Lower leg skin (tissue), 4 donors: ENCODE measurements at regions not wholly inside any gene's neighbourhood (a gene's known extent, or its start where the extent isn't known, plus 50 kb on each side); places are given as distances from the start of the nearest gene placed in this dataset.

Experiments
- DNase-seq, 2 donors: peaks; one replicate each; pipeline ENCODE4 v3.0.0-alpha.2; 2019; ENCODE audit warnings: low spot score in 2 of 2
- H3K4me3 ChIP-seq: fragments of 200-600 bp; sonication (generic); 2 replicates; pipeline ENCODE4 v1.5.1; 2017; ENCODE audit warnings: mild to moderate bottlenecking, low read depth; ENCODE audit not compliant: poor library complexity, severe bottlenecking
- POLR2A ChIP-seq, 2 donors: fragments of 450-650 bp; IDR thresholded peaks; one replicate each; pipeline ENCODE4 v1.6.1; 2016 to 2017; ENCODE audit warnings: antibody characterized with exemption in 2 of 2, mild to moderate bottlenecking in 1 of 2, moderate library complexity in 1 of 2
- WGBS, 2 donors: methylation state at CpG; one replicate each; pipeline ENCODE4 v1.1.5; 2018; 5-methylcytosine and 5-hydroxymethylcytosine counted together
- intact Hi-C: fragments of 100-400 bp; cut with DNase I; formaldehyde crosslinking; loops from one replicate; pipeline ENCODE4 v1.15.0; 2023; ENCODE audit warnings: low total_unique reads
- TF ChIP-seq, protein P1 (sequence below), 3 donors: fragments of 450-650 bp; IDR thresholded peaks; one replicate each; pipeline ENCODE4 v1.5.1; 2016; ENCODE audit warnings: antibody characterized with exemption in 3 of 3, mild to moderate bottlenecking in 3 of 3, moderate library complexity in 2 of 3

DNA sequence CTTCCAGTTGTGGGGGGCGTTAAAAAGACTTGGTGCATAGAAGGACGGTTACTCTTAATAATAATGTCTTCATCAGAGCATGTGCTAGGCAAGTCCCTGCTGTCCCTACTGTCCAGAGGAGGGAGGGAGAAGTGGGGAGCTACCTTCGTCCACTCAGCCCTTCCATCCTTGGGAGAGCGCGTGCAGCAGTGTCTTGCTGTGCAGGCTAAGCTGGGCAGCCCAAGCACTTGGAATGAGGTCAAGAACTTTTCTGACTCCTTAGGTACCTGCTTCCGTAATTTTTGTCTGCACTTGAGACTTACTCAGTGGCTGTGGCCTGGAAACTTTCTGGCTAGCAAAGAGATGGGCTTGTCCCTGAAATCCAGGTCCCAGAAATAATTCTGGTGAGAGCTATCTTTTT is 265.9 kb upstream of the SORCS1 start:
- no peak for TF ChIP-seq POLR2A (IDR thresholded peaks at IDR 0.05)
- TF ChIP-seq, protein P1, sequence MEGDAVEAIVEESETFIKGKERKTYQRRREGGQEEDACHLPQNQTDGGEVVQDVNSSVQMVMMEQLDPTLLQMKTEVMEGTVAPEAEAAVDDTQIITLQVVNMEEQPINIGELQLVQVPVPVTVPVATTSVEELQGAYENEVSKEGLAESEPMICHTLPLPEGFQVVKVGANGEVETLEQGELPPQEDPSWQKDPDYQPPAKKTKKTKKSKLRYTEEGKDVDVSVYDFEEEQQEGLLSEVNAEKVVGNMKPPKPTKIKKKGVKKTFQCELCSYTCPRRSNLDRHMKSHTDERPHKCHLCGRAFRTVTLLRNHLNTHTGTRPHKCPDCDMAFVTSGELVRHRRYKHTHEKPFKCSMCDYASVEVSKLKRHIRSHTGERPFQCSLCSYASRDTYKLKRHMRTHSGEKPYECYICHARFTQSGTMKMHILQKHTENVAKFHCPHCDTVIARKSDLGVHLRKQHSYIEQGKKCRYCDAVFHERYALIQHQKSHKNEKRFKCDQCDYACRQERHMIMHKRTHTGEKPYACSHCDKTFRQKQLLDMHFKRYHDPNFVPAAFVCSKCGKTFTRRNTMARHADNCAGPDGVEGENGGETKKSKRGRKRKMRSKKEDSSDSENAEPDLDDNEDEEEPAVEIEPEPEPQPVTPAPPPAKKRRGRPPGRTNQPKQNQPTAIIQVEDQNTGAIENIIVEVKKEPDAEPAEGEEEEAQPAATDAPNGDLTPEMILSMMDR (IDR thresholded peaks at IDR 0.05), result no peak
- no peak for DNase-seq
- H3K4me3 ChIP-seq, result no peak overlapping the region
- 87 to 94% methylated on average over 6 of the region's 6 CpGs for WGBS, 2 donors
- intact Hi-C loops, result no loop called here

DNA sequence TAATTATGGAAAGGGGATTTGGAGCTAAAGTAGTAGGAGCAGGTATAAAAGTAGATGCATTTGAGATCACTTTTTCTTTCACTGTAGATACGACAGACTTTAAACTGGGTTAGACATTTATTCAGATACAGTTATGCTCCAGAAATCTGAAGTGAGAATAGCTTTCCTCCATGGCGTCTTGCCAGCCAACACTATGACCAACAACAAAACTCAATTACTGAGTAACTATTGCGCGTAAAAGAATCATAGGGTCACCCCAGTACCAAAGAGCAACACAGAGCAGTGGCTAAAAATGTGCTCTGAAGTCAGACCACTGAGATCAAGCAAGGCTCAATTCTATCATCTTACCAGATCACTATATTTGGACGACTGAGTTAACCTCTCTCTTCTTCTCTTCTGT is 262.5 kb upstream of the SORCS1 start:
- no peak overlapping the region for H3K4me3 ChIP-seq
- intact Hi-C loops, result no loop called here
- no peak for TF ChIP-seq POLR2A (IDR thresholded peaks at IDR 0.05)
- TF ChIP-seq, protein P1 (IDR thresholded peaks at IDR 0.05), result no peak
- WGBS, 2 donors, result 76 to 82% methylated on average over 5 of the region's 5 CpGs
- no peak for DNase-seq

DNA sequence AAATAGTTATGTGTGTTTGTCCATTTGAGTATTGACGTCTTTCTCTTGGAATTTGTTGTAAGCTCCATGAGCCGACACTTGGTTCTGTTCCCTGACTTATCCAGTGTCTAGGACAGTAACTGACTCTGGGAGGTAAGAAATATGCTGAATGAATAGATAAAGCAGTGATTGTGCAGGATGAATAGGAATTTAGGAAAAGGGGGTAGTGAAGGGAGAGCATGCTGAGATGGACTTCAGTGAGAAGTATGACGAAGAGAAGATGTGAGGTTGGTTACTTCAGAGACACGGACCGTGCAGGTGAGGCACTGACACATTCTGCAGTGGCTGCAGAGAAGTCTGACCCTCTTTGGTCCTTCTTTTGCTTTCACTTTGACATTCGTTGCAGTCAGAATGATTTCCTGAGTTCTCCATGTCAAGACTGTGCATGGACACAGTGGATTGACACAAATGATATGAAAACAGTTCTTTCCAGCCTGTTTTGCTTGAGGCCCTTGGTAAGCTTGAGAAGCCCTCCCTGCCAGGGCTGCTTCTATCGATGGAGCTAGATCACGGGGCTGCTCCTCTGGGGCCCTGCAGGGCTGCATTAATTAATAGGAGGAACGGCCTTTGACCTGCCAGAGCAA is 261.5 kb upstream of the SORCS1 start:
- TF ChIP-seq, protein P1 (IDR thresholded peaks at IDR 0.05), result no peak
- TF ChIP-seq POLR2A (IDR thresholded peaks at IDR 0.05), result no peak
- DNase-seq, result no peak
- 63 to 65% methylated on average over 9 of the region's 9 CpGs for WGBS, 2 donors
- H3K4me3 ChIP-seq, result no peak overlapping the region
- intact Hi-C loops, result no loop called here

DNA sequence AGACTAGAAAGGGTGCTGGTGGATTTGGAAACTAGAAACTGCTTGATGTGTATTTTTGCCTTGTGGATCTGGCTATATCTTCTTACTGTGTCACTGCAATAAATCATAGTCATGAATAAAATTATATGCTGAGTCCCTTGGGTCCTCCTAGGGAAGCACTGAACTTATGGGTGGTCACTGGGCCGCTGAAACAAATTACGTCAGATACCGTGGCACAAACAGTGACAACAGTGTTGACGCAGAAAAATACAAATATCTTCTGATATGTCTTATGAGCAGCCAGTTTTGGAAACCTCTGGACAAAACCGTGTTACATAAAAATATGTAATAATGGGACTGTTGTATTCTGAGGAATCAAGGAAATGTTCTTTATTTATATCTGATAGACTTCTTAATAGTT is 260.1 kb upstream of the SORCS1 start:
- intact Hi-C loops, result no loop called here
- 73 to 83% methylated on average over 5 of the region's 5 CpGs for WGBS, 2 donors
- TF ChIP-seq, protein P1 (IDR thresholded peaks at IDR 0.05), result no peak
- no peak for TF ChIP-seq POLR2A (IDR thresholded peaks at IDR 0.05)
- DNase-seq, result no peak
- H3K4me3 ChIP-seq, result no peak overlapping the region

DNA sequence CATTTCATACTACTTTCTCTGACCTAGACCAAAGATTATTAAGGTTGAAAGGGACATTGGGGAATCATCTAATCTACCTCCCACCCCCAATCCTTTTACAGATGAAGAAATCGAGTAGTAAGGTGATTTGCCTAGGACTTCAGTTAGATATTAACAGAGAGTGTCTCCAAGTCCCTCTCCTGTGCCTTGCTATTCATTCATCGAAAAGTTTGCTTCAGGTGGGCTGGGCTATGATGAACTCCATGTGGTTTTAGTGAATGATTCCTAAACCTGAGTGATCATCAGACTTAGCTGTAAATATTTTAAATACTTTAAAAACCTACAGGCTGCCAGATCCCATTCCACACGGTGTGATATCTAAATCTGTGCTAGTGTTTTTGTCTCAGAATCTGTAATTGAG is 259.4 kb upstream of the SORCS1 start:
- no peak overlapping the region for H3K4me3 ChIP-seq
- TF ChIP-seq, protein P1 (IDR thresholded peaks at IDR 0.05), result no peak
- no peak for TF ChIP-seq POLR2A (IDR thresholded peaks at IDR 0.05)
- 72 to 77% methylated on average over 3 of the region's 3 CpGs for WGBS, 2 donors
- intact Hi-C loops, result no loop called here
- DNase-seq, result no peak

DNA sequence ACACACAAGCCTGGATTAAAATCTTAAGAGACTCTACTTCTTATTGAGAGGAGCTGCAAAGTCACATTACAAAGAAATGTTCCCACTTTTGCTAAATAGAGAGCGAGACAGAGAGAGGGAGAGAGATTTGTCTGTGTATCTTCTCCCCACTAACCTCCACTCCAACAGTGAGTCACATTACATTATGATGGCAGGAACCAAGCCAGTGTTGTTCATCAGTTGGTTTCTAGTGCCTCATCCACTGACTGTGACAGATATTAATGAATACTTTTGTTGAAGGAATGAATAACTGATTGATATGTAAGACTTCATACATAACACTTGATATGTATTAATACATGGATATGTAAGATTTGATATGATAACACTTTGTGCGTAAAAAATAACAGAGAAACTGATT is 258.2 kb upstream of the SORCS1 start:
- no peak for DNase-seq
- H3K4me3 ChIP-seq, result no peak overlapping the region
- intact Hi-C loops, result no loop called here
- TF ChIP-seq, protein P1 (IDR thresholded peaks at IDR 0.05), result no peak
- TF ChIP-seq POLR2A (IDR thresholded peaks at IDR 0.05), result no peak
- 87 to 92% methylated on average over 2 of the region's 2 CpGs for WGBS, 2 donors
